Thoracic aorta (tissue), 2 donors: ENCODE measurements at regions not wholly inside any gene's neighbourhood (a gene's known extent, or its start where the extent isn't known, plus 50 kb on each side); places are given as distances from the start of the nearest gene placed in this dataset.

ENCODE experiments used
- ATAC-seq: fragments of 150-250 bp; one replicate; pipeline ENCODE4 v1.8.0; 2017; ENCODE audit warnings: low read depth; ENCODE audit not compliant: insufficient number of reproducible peaks, low FRiP score
- DNase-seq: peaks from one replicate; pipeline ENCODE4 v3.0.0-alpha.2; 2020; ENCODE audit warnings: low spot score
- H3K27ac ChIP-seq, 2 donors: fragments of 200-600 bp; sonication (generic); 1 replicate in 1 of 2; 2 replicates in 1 of 2; pipeline ENCODE4 v1.5.1; 2016; ENCODE audit warnings: mild to moderate bottlenecking in 2 of 2, moderate library complexity in 2 of 2
- H3K27me3 ChIP-seq: fragments of 200-600 bp; sonication (generic); replicated peaks from 2 replicates; pipeline ENCODE4 v1.6.0; 2016; ENCODE audit warnings: mild to moderate bottlenecking; ENCODE audit not compliant: insufficient read depth
- H3K36me3 ChIP-seq: fragments of 200-600 bp; sonication (generic); one replicate; pipeline ENCODE4 v1.5.1; 2016
- H3K4me1 ChIP-seq, 2 donors: fragments of 200-600 bp; sonication (generic); 1 replicate in 1 of 2; 2 replicates in 1 of 2; pipeline versions ENCODE4 v1.5.1 to v1.6.0; 2016; ENCODE audit warnings: low read depth in 2 of 2, mild to moderate bottlenecking in 1 of 2; ENCODE audit not compliant: control insufficient read depth in 1 of 2
- H3K4me3 ChIP-seq: fragments of 200-600 bp; sonication (generic); 2 replicates; pipeline ENCODE4 v1.5.1; 2016; ENCODE audit warnings: mild to moderate bottlenecking
- H3K9me3 ChIP-seq: fragments of 200-600 bp; sonication (generic); 2 replicates; pipeline ENCODE4 v1.5.1; 2016
- TF ChIP-seq, protein P1 (sequence below): fragments of 200-600 bp; sonication (generic); IDR thresholded peaks from one replicate; pipeline ENCODE4 v1.5.1; 2019; ENCODE audit warnings: antibody characterized with exemption

DNA sequence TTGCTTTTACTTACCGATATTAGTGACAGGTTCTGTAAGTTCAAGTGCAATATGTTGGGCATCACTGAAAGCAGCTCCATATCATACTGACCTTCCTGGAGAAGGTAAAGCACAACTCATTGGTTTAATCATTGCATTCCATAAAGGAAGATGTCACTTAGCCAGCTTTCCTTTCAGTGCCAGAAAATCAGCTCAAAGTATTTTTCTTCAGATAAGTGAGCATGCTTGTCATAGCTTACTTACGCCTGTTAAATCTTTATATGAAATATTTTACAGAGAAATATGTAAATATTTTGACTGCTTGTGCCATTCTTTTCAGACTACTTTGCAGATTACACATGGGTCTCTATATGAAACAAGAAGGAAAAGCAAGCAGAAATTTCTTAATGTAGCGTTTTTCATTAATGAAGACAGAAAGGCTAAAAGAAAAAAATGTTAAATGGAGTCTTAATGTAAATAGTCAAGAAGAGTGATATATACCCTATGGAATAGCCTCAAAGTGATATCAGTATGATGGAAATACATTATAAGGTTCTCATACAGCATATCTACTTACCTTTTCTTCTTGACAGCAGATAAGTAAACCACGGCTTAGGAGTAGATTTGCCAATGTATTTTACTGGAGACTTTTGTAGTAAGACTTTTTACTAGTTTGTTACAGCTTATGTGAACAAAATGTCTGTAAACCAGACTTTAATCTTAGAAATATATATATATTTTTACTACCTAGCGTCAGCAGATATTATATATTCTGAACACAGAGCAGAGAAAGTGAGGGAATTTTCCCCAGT, 649.7 kb downstream of the METTL15 start:
- peaks cover 10 to 24% of the 10 kb centered on the region in 2 donors for H3K4me1 ChIP-seq
- ATAC-seq (no peak), DNase-seq (no peak)
- H3K9me3 ChIP-seq: no peaks in the 10 kb centered on the region
- TF ChIP-seq, protein P1, sequence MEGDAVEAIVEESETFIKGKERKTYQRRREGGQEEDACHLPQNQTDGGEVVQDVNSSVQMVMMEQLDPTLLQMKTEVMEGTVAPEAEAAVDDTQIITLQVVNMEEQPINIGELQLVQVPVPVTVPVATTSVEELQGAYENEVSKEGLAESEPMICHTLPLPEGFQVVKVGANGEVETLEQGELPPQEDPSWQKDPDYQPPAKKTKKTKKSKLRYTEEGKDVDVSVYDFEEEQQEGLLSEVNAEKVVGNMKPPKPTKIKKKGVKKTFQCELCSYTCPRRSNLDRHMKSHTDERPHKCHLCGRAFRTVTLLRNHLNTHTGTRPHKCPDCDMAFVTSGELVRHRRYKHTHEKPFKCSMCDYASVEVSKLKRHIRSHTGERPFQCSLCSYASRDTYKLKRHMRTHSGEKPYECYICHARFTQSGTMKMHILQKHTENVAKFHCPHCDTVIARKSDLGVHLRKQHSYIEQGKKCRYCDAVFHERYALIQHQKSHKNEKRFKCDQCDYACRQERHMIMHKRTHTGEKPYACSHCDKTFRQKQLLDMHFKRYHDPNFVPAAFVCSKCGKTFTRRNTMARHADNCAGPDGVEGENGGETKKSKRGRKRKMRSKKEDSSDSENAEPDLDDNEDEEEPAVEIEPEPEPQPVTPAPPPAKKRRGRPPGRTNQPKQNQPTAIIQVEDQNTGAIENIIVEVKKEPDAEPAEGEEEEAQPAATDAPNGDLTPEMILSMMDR: no peak
- no peak overlapping the region for H3K4me3 ChIP-seq
- H3K36me3 ChIP-seq: no peaks in the 10 kb centered on the region
- peak overlapping the region in 1 of 2 donors; percentile 28 for H3K27ac ChIP-seq
- H3K27me3 ChIP-seq: no peaks in the 10 kb centered on the region

DNA sequence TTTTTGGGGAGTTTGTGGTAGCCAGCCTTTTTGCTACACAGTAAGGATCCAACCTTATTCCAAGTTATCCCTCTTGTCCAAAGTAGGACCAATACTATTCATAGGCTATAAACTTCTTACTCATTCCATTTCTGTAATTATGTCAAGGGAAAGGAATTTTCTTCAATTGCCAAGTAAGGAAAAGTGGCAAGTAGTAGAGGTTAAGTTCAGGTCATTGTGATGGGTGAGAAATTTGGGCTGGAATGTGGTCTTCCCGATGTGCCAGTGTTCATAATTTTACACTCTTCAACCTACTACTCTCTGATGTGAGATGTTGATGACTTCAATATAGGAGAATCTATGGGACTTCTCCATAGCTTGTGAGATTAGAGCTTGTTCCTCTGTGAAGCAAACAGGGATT, 648.8 kb downstream of the METTL15 start:
- Histone ChIP-seq H3K36me3 (no peaks in the 10 kb centered on the region), H3K9me3 (no peaks in the 10 kb centered on the region), H3K27me3 (no peaks in the 10 kb centered on the region), H3K27ac (peak overlapping the region in 1 of 2 donors; percentile 28), H3K4me1 (peaks cover 10 to 24% of the 10 kb centered on the region in 2 donors), H3K4me3 (no peak overlapping the region)
- ATAC-seq (peak; percentile 36), DNase-seq (no peak)
- TF ChIP-seq, protein P1: no peak

DNA sequence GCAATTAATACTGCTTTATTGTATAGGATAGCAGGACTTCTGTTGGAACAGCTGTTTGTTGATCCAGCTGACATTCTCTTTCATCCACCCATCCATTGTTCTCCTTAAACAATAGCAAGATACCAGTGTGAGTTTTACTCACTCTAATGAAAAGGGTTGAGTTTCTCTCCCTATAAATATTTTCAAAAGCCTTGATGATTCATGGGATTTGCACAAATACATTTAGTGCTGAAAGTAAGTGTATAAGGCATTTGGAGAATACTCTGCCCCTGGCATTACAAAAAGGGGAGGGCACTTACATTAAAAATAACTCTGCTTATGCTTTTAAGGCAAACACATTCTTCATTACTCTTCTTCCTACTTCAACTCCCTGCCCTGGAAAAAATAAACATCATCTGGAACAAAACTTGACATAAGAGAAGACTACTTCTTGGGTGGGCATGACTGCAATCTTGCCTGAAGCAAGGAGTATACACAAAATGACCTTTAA, 634.9 kb downstream of the METTL15 start:
- Histone ChIP-seq H3K36me3 (no peaks in the 10 kb centered on the region), H3K4me1 (no peaks in the 10 kb centered on the region), H3K9me3 (no peaks in the 10 kb centered on the region), H3K27me3 (no peaks in the 10 kb centered on the region), H3K27ac (no peak overlapping the region), H3K4me3 (no peak overlapping the region)
- ATAC-seq (no peak), DNase-seq (no peak)
- TF ChIP-seq, protein P1: no peak

DNA sequence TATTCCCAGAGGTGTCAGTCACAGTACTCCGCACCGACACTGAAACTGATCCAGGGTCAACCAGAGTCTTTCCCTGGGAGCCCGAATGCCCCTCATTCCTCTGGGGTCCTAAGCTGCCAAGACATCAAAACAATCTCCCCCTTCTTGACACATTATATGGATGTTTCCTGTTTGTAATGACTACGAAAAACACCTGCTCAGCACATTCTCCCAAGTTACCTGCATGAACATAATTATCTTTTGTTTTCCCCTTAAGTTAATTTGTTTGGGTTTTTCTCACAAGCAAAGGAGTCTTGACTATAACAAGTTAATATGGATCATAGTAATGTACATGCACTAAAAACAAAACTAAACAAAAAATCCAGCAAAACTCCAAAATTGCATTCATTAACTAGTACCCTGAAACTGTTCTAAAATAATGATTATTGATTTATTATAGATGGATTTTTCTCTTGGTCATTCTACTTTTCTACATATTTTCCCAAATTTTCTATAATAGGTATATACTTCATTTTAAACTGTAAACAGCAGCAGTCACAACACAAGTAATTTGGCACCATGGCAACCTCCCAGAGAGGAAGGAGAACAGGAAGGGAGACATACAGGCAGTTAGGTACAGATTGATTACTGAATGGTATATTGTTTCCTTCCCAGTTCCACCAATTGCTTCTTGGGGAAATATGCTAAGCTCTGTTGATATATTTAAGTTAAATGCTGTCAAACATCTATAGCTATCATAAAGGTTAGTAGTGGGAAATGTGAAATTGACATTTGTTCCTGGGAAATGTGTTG, 631.5 kb downstream of the METTL15 start:
- H3K27ac ChIP-seq: no peak overlapping the region
- no peaks in the 10 kb centered on the region for H3K9me3 ChIP-seq
- H3K4me3 ChIP-seq: no peak overlapping the region
- TF ChIP-seq, protein P1: no peak
- no peaks in the 10 kb centered on the region for H3K36me3 ChIP-seq
- no peaks in the 10 kb centered on the region for H3K4me1 ChIP-seq
- DNase-seq: no peak
- no peaks in the 10 kb centered on the region for H3K27me3 ChIP-seq
- ATAC-seq: no peak

DNA sequence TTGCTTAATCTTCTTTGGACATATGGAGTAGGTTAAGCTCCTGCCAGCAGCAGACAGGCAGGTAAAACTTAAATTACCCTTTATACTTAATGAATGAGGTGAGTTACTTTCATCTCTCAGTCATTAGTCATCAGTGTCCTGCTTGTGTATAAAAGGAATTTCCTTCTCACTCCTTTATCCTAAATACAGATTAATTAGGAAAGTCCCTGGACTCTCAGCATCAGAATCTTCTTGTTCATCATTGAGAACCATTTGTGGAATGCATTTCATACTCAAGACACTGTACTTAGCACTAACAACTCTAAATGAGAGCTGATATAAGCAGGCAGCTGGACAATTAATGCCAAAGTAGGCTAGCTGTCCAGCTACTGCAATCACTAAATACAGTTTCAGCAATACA, 630.4 kb downstream of the METTL15 start:
- Histone ChIP-seq H3K27me3 (no peaks in the 10 kb centered on the region), H3K9me3 (no peaks in the 10 kb centered on the region), H3K27ac (no peak overlapping the region), H3K4me1 (no peaks in the 10 kb centered on the region), H3K4me3 (no peak overlapping the region), H3K36me3 (no peaks in the 10 kb centered on the region)
- TF ChIP-seq, protein P1: no peak
- ATAC-seq: no peak
- no peak for DNase-seq
